Activated T-cell treated with anti-CD3 and anti-CD28 coated beads, Interleukin-2, amount 50 U/mL, for 1 hour (primary cell): ENCODE measurements at regions not wholly inside any gene's neighbourhood (a gene's known extent, or its start where the extent isn't known, plus 50 kb on each side); places are given as distances from the start of the nearest gene placed in this dataset.

Source experiments
- DNase-seq: peaks from one replicate; pipeline ENCODE4 v3.0.0-alpha.2; 2020

DNA sequence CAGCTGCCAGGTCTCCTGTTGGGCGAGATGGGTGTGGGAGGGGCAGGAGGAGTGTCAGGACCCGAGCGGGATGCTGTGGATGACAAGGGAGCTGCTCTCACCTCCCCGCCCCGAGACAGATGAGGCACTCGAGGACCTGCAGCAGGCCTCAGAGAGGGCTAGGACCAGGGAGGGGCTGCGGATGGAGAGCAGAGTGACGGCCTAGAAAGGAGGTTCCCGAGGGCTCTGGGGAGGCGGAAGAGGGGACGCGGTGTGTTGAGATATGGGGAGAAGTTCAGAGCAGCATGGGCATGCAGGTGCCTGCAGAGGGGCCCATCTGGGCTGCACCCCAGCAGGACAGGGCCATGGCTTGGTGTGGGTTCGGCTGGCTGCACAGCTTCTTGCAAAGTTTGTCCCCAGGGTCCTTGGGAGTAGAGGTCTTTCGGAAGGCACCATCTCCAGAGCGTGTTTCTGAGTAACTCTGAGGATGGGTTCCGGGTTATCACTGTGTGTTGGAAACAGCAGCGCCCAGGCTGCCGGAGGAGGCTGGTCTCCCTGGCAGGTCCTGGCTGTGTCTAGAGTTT, 104.6 kb downstream of the PAX1 start:
- DNase-seq: no peak

DNA sequence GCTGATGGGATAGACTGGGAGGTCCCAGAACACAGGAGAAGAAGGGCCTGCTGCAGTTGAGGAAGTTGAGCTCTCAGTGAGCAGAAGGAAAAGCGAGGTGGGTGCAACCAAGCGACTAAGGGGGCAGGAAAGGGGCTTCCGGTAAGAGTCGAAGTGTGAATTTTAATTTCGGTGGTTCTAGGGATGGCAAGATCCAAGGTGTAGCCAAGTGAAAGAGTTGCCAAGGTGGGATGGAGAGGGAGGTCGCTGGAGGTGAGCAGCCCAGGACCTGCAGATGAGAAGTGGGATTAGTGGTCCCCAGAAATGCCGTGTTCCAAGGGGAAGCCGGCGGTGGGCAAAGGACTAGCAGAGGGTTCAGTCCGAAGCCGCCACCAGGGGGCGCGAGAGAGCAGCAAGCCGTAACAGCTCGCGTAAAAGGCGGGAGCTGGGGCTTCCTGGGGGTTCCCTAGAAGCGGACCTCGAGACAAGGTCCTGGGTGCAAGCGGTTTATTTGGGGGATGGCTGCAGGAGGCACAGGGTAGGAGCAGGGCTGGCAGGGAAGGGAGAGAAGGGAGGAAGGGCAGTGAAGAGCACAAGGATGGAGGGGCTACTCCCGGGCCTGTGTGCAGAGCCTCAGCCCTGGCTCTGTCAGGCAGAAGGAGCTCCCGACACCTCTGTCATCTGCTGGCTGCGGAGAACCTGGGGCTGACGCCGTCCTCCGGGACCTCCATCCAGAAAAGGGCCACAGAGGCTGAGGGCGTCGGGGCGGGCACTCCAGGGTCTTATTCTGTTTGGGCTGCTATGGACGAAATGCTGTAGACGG, 103.6 kb downstream of the PAX1 start:
- peak; percentile 20 for DNase-seq

DNA sequence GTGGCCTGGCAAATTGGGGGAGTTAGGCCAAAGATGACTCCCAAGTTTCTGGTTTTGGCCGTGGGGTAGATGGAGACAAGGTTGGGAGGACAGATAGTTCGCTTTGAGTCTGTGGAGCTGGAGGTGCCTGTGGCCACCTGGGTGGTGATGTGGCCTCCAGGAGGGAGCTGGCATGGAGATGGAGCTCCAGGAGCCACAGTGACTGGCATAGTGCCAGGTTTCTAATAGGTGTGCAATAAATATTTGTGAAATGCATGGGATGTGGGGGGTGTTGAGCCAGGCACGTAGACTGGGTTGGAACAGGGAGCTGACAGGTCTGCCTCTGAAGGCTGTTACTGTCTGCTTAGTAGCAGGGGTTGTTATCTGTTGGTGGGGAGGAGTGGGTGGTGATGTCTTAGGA, 102.7 kb downstream of the PAX1 start:
- DNase-seq: no peak

DNA sequence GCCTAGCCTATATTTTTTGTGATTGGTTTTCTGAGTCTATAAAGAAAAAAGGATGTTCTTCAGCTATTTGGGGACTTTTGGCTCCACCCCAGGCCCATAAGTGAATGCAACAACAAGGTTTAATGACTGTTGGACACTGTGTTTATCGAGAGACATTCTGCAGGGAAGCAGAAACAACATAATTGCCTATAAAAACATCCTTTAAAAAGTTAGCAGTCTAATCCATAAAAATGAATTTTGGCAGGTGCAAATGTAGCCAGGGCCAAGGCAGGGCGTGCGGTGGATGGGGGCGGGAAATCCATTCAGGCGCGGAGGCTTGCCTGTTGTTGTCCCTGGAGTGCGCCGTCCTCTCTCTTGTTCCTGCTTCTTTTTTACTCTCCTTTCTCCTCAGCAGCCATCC, 99.3 kb downstream of the PAX1 start:
- DNase-seq: no peak

DNA sequence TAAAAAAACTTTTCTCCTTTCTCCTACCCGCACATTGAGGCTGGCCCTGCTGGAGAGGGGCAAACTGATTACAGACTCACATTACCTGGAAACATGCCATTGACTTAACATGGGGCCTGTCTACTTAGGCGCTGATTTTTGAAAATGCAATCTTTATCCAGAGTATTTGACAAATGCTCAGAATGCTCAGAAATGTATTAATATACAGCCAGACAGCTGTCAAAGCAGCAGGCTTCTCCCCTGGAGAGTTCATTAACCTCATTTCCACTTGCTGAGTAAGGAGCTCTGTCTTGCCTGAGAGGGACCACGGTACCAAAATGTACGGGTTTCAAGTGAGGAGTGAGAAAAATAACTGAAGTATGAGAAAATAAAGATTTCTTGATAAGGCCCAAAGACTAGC, 95.7 kb downstream of the PAX1 start:
- no peak for DNase-seq

DNA sequence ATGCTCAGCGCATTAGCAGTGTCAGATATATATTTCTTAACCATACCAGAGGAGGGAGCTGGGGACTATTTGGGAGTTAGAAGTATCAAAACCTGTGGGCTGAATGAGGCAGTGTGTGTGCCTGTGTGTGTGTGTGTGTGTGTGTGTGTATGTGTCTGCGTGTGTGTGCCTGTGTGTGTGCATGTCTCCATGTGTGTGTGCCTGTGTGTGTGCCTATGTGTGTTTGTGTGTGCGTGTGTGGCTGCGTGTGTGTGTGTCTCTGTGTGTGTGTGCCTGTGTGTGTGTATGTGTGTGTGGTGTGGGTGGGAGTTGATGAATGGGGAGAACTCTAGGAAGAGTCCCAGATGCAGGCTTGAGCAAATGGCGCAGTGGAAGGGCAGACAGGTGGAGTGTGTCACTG, 92.9 kb downstream of the PAX1 start:
- no peak for DNase-seq

DNA sequence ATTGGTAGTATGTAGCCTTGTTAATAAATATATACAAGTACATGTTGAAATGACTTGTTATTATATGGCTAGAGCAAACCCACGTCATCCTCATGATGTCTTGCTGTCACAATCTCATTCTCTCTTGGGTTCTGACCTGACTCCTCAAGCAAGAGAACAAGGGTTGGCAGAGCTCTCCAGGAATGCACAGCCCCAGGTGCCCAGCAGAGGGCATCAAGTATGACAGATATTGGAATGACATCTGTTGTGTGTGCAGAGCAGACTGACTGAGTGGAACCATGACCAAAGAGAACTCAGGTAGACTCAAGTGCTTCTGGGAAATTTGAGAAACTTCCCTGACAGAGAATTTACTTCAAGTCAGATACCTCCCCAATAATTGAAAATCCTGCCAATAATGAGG, 90.6 kb downstream of the PAX1 start:
- no peak for DNase-seq

DNA sequence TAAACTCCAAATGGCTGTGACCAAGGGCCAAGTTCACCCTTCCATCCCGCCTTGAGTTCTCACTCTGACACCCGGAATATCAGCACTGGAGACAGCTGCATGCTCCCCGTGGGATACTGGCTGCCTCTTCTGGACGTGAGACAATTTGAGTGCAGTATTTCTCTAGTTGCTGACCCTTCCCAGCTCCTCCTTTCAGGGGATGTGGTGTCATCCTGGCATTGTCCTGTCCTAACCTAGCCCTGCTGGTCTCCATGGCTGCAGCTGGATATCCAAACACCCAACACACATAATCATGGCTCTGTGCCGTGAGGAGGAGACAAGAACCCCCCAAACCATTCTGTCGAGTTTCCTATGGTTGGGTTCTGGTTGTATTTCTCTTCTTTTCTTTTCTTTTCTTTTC, 82.6 kb downstream of the PAX1 start:
- DNase-seq: no peak

DNA sequence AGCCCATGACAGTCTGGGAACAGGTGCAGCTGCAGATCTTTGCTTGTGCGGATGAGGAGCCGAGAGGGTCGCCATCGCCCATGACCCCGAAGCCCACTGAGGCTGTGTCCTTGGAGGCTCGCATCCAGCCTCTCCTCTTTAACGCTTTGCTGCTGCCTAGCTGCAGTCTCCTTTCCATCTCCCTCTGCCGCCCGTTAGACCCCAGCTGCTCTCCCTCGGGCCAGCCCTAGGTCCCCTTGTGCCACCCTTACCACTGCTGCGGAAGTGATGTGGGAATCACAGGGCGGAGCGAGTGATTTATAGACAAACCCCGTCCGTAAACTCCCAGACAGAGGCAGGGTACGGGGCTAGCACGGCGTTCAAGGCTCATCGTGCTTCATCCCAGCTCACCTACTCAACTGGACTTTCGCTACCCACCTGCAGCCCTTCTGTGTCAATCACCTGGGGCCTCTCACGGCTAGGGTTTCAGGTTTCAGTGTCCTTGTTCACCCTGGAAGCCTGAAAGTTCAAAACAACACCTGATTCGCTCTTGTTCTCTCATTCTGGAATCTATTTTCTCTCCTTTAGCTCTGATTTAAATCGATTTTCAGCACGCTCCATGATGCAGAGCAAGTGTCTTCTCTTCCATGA, 76.1 kb downstream of the PAX1 start:
- no peak for DNase-seq

DNA sequence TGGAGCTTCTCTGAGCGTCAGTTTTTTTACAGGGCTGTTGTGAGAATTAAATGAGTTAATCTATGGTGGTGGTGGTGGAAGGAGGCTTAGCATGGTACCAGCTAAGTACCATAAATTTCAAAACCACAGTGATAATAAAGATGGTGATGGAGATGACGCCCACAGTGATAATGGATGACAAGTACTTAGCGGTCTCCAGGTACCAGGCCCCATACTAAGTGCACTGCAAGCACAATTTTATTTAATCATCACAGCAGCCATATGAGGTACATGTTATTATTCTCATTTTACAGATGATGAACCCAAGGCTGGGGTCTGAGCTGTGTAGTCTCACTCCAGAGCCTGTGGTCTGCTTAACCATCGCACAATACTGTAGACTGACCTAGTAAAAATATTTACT, 75.1 kb downstream of the PAX1 start:
- DNase-seq: no peak
